GM18499 (cell line): ENCODE measurements at regions not wholly inside any gene's neighbourhood (a gene's known extent, or its start where the extent isn't known, plus 50 kb on each side); places are given as distances from the start of the nearest gene placed in this dataset.

ENCODE experiments used
- ATAC-seq: cut with Tn5 transposase; IDR thresholded peaks from one replicate; pipeline ENCODE4 v1.9.1; 2021; ENCODE audit warnings: moderate number of reproducible peaks; ENCODE audit not compliant: insufficient read depth, unreplicated experiment

- no peak for ATAC-seq
Measured at GRCh38 chr4:57448901-57449300, 338.7 kb upstream of the IGFBP7 start.

GRCh38 chr4:57448452-57448851 is 338.3 kb upstream of the IGFBP7 start:
- ATAC-seq, result no peak

GRCh38 chr4:57446266-57446665 is 336.1 kb upstream of the IGFBP7 start:
- no peak for ATAC-seq

GRCh38 chr4:57445686-57446085 is 335.5 kb upstream of the IGFBP7 start:
- ATAC-seq, result no peak

- ATAC-seq, result no peak
Measured at GRCh38 chr4:57444671-57445070, 334.5 kb upstream of the IGFBP7 start.

- ATAC-seq, result no peak
Measured at GRCh38 chr4:57443787-57444186, 333.6 kb upstream of the IGFBP7 start.

GRCh38 chr4:57443308-57443707 is 333.1 kb upstream of the IGFBP7 start:
- no peak for ATAC-seq

GRCh38 chr4:57442831-57443291 is 332.7 kb upstream of the IGFBP7 start:
- ATAC-seq, result no peak

- no peak for ATAC-seq
Measured at GRCh38 chr4:57442241-57442640, 332.1 kb upstream of the IGFBP7 start.

- no peak for ATAC-seq
Measured at GRCh38 chr4:57437649-57438048, 327.5 kb upstream of the IGFBP7 start.

GRCh38 chr4:57435300-57435699 is 325.1 kb upstream of the IGFBP7 start:
- ATAC-seq, result no peak

GRCh38 chr4:57430726-57431125 is 320.5 kb upstream of the IGFBP7 start:
- no peak for ATAC-seq

GRCh38 chr4:57426779-57427395 is 316.7 kb upstream of the IGFBP7 start:
- no peak for ATAC-seq

GRCh38 chr4:57425610-57426009 is 315.4 kb upstream of the IGFBP7 start:
- ATAC-seq, result no peak

- ATAC-seq, result no peak
Measured at GRCh38 chr4:57424232-57424897, 314.2 kb upstream of the IGFBP7 start.

GRCh38 chr4:57418133-57418532 is 307.9 kb upstream of the IGFBP7 start:
- ATAC-seq, result no peak

GRCh38 chr4:57412259-57413054 is 302.3 kb upstream of the IGFBP7 start:
- no peak for ATAC-seq

- ATAC-seq, result no peak
Measured at GRCh38 chr4:57410331-57411052, 300.3 kb upstream of the IGFBP7 start.

GRCh38 chr4:57405359-57405758 is 295.2 kb upstream of the IGFBP7 start:
- ATAC-seq, result no peak

- ATAC-seq, result no peak
Measured at GRCh38 chr4:57404483-57404882, 294.3 kb upstream of the IGFBP7 start.

- ATAC-seq, result no peak
Measured at GRCh38 chr4:57403591-57403990, 293.4 kb upstream of the IGFBP7 start.
